GM08714 (cell line): ENCODE measurements at regions not wholly inside any gene's neighbourhood (a gene's known extent, or its start where the extent isn't known, plus 50 kb on each side); places are given as distances from the start of the nearest gene placed in this dataset.

Source experiments
- H3K4me3 ChIP-seq: fragments of 200-500 bp; sonication (Bioruptor generic); 2 replicates; pipeline ENCODE4 v1.5.1; 2014; ENCODE audit warnings: mild to moderate bottlenecking, low read length, inconsistent platforms
- ZNF274 ChIP-seq: IDR thresholded peaks from 2 replicates; pipeline ENCODE4 v1.6.1; 2012; ENCODE audit warnings: mild to moderate bottlenecking, low read depth, low read length

GRCh38 chr4:176013476-176014247 lies 52.0 kb upstream of the WDR17 start:
- no peak for TF ChIP-seq ZNF274
- H3K4me3 ChIP-seq: no peak overlapping the region

GRCh38 chr4:176014583-176015108 lies 51.0 kb upstream of the WDR17 start:
- no peak overlapping the region for H3K4me3 ChIP-seq
- TF ChIP-seq ZNF274: no peak
